ENCODE measurements at regions not wholly inside any gene's neighbourhood (a gene's known extent, or its start where the extent isn't known, plus 50 kb on each side); places are given as distances from the start of the nearest gene placed in this dataset.

DNA sequence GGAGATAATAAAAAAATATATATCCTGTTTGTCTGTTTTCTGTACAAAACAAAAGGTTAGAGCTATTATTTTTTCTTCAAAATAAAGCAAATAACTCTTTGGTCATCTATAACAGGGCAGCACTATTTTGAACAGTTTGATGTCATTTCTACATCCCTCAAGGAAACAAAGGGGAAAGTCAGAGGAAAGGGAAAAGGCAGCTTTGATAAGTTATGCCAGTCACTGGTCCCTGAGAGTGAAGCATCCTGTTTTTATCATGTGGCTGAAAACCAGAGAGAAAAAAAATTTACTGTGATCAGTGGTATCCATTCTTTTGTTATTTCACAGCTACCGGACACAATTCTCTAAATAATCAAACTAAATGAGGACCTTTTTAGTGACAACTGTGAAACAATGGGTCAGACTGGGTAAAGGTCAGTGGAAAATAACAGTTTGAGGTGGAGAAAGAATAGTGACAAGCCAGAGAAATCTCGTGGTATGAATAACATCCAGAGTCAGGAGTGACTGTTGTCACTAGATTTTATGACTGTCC is 356.0 kb downstream of the HDGFL1 start:
- intact Hi-C loops (cut with DNase I; ENCODE audit: low total_unique reads) = no loop called here
- 64 to 66% methylated on average over 2 of the region's 2 CpGs for WGBS, 2 donors
- TF ChIP-seq POLR2A (IDR thresholded peaks at IDR 0.05) = no peak
- TF ChIP-seq, protein P1, sequence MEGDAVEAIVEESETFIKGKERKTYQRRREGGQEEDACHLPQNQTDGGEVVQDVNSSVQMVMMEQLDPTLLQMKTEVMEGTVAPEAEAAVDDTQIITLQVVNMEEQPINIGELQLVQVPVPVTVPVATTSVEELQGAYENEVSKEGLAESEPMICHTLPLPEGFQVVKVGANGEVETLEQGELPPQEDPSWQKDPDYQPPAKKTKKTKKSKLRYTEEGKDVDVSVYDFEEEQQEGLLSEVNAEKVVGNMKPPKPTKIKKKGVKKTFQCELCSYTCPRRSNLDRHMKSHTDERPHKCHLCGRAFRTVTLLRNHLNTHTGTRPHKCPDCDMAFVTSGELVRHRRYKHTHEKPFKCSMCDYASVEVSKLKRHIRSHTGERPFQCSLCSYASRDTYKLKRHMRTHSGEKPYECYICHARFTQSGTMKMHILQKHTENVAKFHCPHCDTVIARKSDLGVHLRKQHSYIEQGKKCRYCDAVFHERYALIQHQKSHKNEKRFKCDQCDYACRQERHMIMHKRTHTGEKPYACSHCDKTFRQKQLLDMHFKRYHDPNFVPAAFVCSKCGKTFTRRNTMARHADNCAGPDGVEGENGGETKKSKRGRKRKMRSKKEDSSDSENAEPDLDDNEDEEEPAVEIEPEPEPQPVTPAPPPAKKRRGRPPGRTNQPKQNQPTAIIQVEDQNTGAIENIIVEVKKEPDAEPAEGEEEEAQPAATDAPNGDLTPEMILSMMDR (IDR thresholded peaks at IDR 0.05) = no peak

DNA sequence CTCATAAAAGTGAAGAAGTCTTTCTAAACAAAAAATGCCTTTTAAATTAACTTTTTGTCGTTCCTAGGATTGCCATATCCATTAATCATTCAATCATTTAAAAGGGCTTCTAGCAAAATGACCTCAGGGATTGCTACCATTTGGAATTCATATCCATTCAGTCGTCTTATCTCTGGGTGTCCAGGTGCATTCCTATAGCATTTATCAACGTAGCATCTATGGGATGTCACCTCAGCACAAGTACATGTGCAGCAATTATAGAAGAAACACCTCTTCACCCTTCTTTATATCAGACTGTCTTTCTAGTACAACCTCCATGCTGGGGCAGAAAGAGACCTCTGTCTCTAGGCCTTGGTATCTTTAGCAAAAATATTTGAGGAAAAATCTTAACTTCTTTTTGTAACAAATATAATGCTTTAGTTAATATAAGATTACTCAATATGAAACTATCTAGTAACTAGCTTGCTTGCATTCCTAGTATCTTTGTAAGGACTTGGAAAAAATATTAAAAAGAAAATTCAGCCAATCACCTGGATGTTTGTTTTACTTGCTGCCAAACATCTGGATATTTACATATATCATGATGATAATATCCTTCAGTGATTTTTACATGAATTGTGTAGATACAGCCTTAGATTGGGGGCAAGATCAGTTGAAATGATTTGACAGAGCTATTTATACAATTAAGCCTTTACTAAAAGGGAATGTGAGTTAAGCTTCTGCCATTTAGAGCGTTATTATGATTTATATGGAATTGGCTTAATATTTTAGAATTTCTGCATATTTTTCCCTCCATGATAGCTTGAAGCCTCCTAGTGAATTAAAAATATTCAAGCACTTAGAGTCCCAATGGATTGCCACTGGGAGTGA is 356.8 kb downstream of the HDGFL1 start:
- no peak for DNase-seq (ENCODE audit: low spot score in 2 of 2)
- intact Hi-C loops (cut with DNase I; ENCODE audit: low total_unique reads) = no loop called here
- TF ChIP-seq, protein P1 (IDR thresholded peaks at IDR 0.05) = no peak
- no peak for TF ChIP-seq POLR2A (IDR thresholded peaks at IDR 0.05)
- no peak overlapping the region for H3K4me3 ChIP-seq (ENCODE audit: low read depth, poor library complexity, severe bottlenecking)
- WGBS, 2 donors = 52 to 59% methylated on average over 4 of the region's 4 CpGs

More for the DNA sequence above, 356.0 kb downstream of the HDGFL1 start:
- DNase-seq (ENCODE audit: low spot score in 2 of 2) = no peak
- H3K4me3 ChIP-seq (ENCODE audit: low read depth, poor library complexity, severe bottlenecking) = no peak overlapping the region

DNA sequence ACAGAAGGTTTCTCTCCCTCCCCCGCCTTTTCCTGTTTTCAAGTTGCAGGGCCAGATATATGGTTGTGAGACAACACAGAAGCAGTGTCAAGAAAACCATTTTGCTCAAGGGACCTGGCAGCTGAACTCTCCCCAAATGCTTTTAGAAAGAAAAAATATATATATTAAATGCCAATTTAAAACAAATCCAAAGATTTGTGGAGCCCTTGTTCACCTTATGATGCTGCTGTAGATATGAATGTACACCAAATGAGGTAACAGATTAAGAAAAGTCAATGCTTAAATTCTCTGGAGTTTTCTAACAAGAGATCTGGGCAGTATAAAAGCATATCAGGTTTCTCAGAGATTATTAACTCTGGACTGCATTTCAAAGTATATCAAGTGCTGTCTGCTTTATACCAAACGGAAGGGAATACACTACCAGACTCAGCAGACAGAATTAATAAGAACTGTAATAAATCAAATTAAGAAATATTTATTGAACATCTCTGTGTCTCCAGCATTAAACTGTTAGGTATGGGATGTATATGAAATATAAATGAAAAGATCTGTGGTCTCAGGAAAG is 357.5 kb downstream of the HDGFL1 start:
- TF ChIP-seq POLR2A (IDR thresholded peaks at IDR 0.05) = no peak
- TF ChIP-seq, protein P1 (IDR thresholded peaks at IDR 0.05) = no peak
- no peak for DNase-seq (ENCODE audit: low spot score in 2 of 2)
- 78 to 87% methylated on average over 2 of the region's 2 CpGs for WGBS, 2 donors
- intact Hi-C loops (cut with DNase I; ENCODE audit: low total_unique reads) = no loop called here
- H3K4me3 ChIP-seq (ENCODE audit: low read depth, poor library complexity, severe bottlenecking) = no peak overlapping the region

DNA sequence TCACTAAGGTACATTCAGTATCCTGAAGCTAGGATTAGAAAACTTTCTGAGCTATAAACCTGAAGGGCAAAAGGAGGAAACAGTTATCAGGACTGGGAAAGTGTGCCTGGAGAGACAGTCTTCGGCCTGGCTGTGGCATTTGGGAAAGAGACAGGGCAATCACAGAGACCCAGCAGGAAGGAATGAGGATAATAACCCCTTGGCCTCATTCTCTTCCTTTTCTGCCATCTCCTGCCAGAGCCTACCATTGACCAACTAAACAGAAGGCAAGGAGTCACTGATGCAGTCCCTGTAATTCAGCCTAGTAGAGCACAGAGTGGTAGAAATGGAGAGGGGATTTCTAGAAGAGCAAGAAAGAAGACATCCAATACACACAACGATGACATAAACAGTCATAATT is 359.4 kb downstream of the HDGFL1 start:
- intact Hi-C loops (cut with DNase I; ENCODE audit: low total_unique reads) = no loop called here
- no peak for TF ChIP-seq POLR2A (IDR thresholded peaks at IDR 0.05)
- TF ChIP-seq, protein P1 (IDR thresholded peaks at IDR 0.05) = no peak
- WGBS, 2 donors = 43 to 55% methylated on average over 2 of the region's 2 CpGs
- DNase-seq (ENCODE audit: low spot score in 2 of 2) = no peak
- no peak overlapping the region for H3K4me3 ChIP-seq (ENCODE audit: low read depth, poor library complexity, severe bottlenecking)

DNA sequence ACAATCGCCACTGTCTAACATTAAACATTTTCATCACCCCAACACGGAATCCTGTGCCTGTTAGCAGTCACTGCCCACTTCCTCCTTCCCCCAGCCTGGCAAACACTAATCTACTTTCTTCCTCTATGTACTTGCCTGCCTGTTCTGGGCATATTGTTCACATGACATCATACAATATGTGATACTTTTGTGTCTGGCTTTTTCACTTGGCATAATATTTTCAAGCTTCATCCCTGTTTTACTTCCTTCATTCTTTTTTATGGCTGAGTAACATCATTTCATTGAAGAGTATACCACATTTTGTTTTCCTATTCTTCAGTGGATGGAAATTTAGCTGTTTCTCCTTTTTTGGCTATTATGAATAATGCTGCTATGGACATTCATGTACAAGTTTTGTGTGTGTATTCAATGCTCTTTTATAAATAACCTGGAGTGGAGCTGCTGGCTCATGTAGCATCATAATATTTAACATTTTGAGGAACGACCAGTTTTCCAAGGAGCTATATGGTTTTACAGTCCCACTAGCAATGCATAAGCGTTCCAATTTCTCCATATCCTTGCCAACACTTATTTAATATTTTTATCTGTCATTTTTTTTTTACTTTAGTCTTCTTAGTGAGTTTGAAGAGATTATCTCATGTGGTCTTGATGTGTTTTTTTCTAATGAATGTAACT is 360.1 kb downstream of the HDGFL1 start:
- TF ChIP-seq, protein P1 (IDR thresholded peaks at IDR 0.05) = no peak
- TF ChIP-seq POLR2A (IDR thresholded peaks at IDR 0.05) = no peak
- intact Hi-C loops (cut with DNase I; ENCODE audit: low total_unique reads) = no loop called here
- no peak overlapping the region for H3K4me3 ChIP-seq (ENCODE audit: low read depth, poor library complexity, severe bottlenecking)
- WGBS, 2 donors = 51 to 54% methylated on average over 4 of the region's 4 CpGs
- no peak for DNase-seq (ENCODE audit: low spot score in 2 of 2)
